HEK293 (cell line): ENCODE measurements at regions not wholly inside any gene's neighbourhood (a gene's known extent, or its start where the extent isn't known, plus 50 kb on each side); places are given as distances from the start of the nearest gene placed in this dataset.

Source experiments
- CTCF ChIA-PET: fragments of 350-600 bp; formaldehyde crosslinking; extraction: SDS; loops from one replicate; lab custom pipeline; 2021; ENCODE audit warnings: antibody characterized with exemption; lab: Yijun Ruan, JAX
- POLR2A ChIA-PET: fragments of 300-600 bp; formaldehyde crosslinking; extraction: SDS; loops from one replicate; lab custom pipeline; 2020; ENCODE audit warnings: antibody characterized with exemption, inconsistent platforms; lab: Yijun Ruan, JAX
- H3K27ac ChIP-seq: fragments of 200-500 bp; sonication (Bioruptor generic); 2 replicates; pipeline ENCODE4 v1.5.1; 2014; ENCODE audit warnings: low read depth, low read length, control low read depth, inconsistent platforms; ENCODE audit errors: extremely low read depth
- H3K36me3 ChIP-seq, 2 experiments: fragments of 200-500 bp in 1 of 2; sonication (Bioruptor generic) in 1 of 2; 1 replicate in 1 of 2; 2 replicates in 1 of 2; pipeline ENCODE4 v1.5.1; 2014 to 2017; ENCODE audit warnings: inconsistent platforms in 2 of 2, low read length in 2 of 2; ENCODE audit not compliant: control insufficient read depth in 2 of 2, insufficient read depth in 1 of 2
- H3K4me1 ChIP-seq: fragments of 200-500 bp; sonication (Bioruptor generic); 2 replicates; pipeline ENCODE4 v1.5.1; 2014; ENCODE audit warnings: mild to moderate bottlenecking, low read length, inconsistent platforms; ENCODE audit not compliant: control insufficient read depth, insufficient read depth
- H3K4me3 ChIP-seq: 2 replicates; pipeline ENCODE4 v1.5.1; 2011; ENCODE audit warnings: low read depth, mild to moderate bottlenecking, control low read depth, low read length, moderate library complexity
- H3K9me3 ChIP-seq: fragments of 200-500 bp; sonication (Bioruptor generic); 2 replicates; pipeline ENCODE4 v1.5.1; 2014; ENCODE audit warnings: low read depth, low read length, inconsistent platforms; ENCODE audit not compliant: control insufficient read depth, insufficient read depth
- GLI4 ChIP-seq: fragments of 450-650 bp; formaldehyde crosslinking; IDR thresholded peaks from 2 replicates; pipeline ENCODE4 v1.5.1; 2016; ENCODE audit warnings: missing biosample characterization, missing genetic modification characterization
- GLIS1 ChIP-seq: fragments of 450-650 bp; formaldehyde crosslinking; IDR thresholded peaks from 2 replicates; pipeline ENCODE4 v1.5.1; 2016; ENCODE audit warnings: missing biosample characterization, missing genetic modification characterization
- HOXD13 ChIP-seq: sonication (generic); formaldehyde crosslinking; IDR thresholded peaks from 2 replicates; pipeline ENCODE4 v1.8.0; 2022; ENCODE audit warnings: missing genetic modification reagents, borderline replicate concordance
- IKZF3 ChIP-seq: fragments of 450-650 bp; IDR thresholded peaks from 2 replicates; pipeline ENCODE4 v1.5.0; 2018; ENCODE audit warnings: missing biosample characterization, mild to moderate bottlenecking, missing genetic modification characterization, moderate library complexity
- KLF9 ChIP-seq: fragments of 450-650 bp; formaldehyde crosslinking; IDR thresholded peaks from 2 replicates; pipeline ENCODE4 v1.5.1; 2016; ENCODE audit warnings: missing biosample characterization, missing genetic modification characterization, low read depth
- SCRT1 ChIP-seq: fragments of 450-650 bp; formaldehyde crosslinking; IDR thresholded peaks from 2 replicates; pipeline ENCODE4 v1.5.1; 2016; ENCODE audit warnings: missing biosample characterization, missing genetic modification characterization, borderline replicate concordance
- ZNF140 ChIP-seq: fragments of 450-650 bp; formaldehyde crosslinking; IDR thresholded peaks from 2 replicates; pipeline ENCODE4 v1.5.1; 2016; ENCODE audit warnings: missing biosample characterization, missing genetic modification characterization
- ZNF146 ChIP-seq: fragments of 450-650 bp; formaldehyde crosslinking; IDR thresholded peaks from 2 replicates; pipeline ENCODE4 v1.5.1; 2016; ENCODE audit warnings: missing biosample characterization, missing genetic modification characterization
- ZNF2 ChIP-seq: fragments of 450-650 bp; formaldehyde crosslinking; IDR thresholded peaks from 2 replicates; pipeline ENCODE4 v1.5.1; 2016; ENCODE audit warnings: missing biosample characterization, missing genetic modification characterization
- ZNF239 ChIP-seq: fragments of 450-650 bp; formaldehyde crosslinking; IDR thresholded peaks from 2 replicates; pipeline ENCODE4 v1.5.1; 2016; ENCODE audit warnings: missing biosample characterization, missing genetic modification characterization
- ZNF266 ChIP-seq: fragments of 450-650 bp; formaldehyde crosslinking; IDR thresholded peaks from 2 replicates; pipeline ENCODE4 v1.5.1; 2016; ENCODE audit warnings: missing biosample characterization, missing genetic modification characterization, low read depth
- ZNF354C ChIP-seq: fragments of 450-650 bp; formaldehyde crosslinking; IDR thresholded peaks from 2 replicates; pipeline ENCODE4 v1.5.1; 2016; ENCODE audit warnings: missing biosample characterization, missing genetic modification characterization, low read depth, borderline replicate concordance
- ZNF473 ChIP-seq: fragments of 450-650 bp; formaldehyde crosslinking; IDR thresholded peaks from 2 replicates; pipeline ENCODE4 v1.5.1; 2017; ENCODE audit warnings: missing biosample characterization, missing genetic modification characterization
- ZNF544 ChIP-seq: fragments of 450-650 bp; formaldehyde crosslinking; IDR thresholded peaks from 2 replicates; pipeline ENCODE4 v1.5.0; 2017; ENCODE audit warnings: missing biosample characterization, missing genetic modification characterization
- ZNF571 ChIP-seq: fragments of 450-650 bp; formaldehyde crosslinking; IDR thresholded peaks from 2 replicates; pipeline ENCODE4 v1.5.0; 2017; ENCODE audit warnings: missing biosample characterization, missing genetic modification characterization
- ZNF658 ChIP-seq: fragments of 450-650 bp; formaldehyde crosslinking; IDR thresholded peaks from 2 replicates; pipeline ENCODE4; 2016; ENCODE audit warnings: missing biosample characterization, missing genetic modification characterization
- ZNF670 ChIP-seq: fragments of 450-650 bp; formaldehyde crosslinking; IDR thresholded peaks from 2 replicates; pipeline ENCODE4 v1.5.1; 2016; ENCODE audit warnings: missing biosample characterization, missing genetic modification characterization, low read depth
- ZNF776 ChIP-seq: fragments of 450-650 bp; formaldehyde crosslinking; IDR thresholded peaks from 2 replicates; pipeline ENCODE4 v1.5.0; 2017; ENCODE audit warnings: missing biosample characterization, missing genetic modification characterization, borderline replicate concordance
- ZNF791 ChIP-seq: fragments of 450-650 bp; formaldehyde crosslinking; IDR thresholded peaks from 2 replicates; pipeline ENCODE4 v1.5.1; 2016; ENCODE audit warnings: missing biosample characterization, missing genetic modification characterization
- TF ChIP-seq, protein P1 (sequence below): fragments of 450-650 bp; formaldehyde crosslinking; IDR thresholded peaks from 2 replicates; pipeline ENCODE4 v1.5.1; 2016; ENCODE audit warnings: missing biosample characterization, missing genetic modification characterization

GRCh38 chr3:67291287-67292252, 293.5 kb downstream of the KBTBD8 start:
- ChIA-PET CTCF (interaction anchor here (0.6 kb wide), 1 partner anchor 67 kb away, joined by 3 read pairs; no protein-coding TSS in a partner anchor), POLR2A (no interaction called here)
- TF ChIP-seq GLIS1 (tag by site-specific recombination) (peak; percentile 55), ZNF2 (tag by site-specific recombination) (no peak)
- Histone ChIP-seq H3K9me3 (no peaks in the 10 kb centered on the region), H3K36me3 (no peaks in the 10 kb centered on the region), H3K27ac (no peak overlapping the region), H3K4me3 (no peak overlapping the region), H3K4me1 (no peaks in the 10 kb centered on the region)

GRCh38 chr3:67292356-67293121, 294.4 kb downstream of the KBTBD8 start:
- no peak for TF ChIP-seq ZNF146 (tag by site-specific recombination)
- TF ChIP-seq ZNF670 (tag by site-specific recombination): no peak
- TF ChIP-seq ZNF791 (tag by site-specific recombination): no peak
- no peak for TF ChIP-seq HOXD13 (CRISPR knock-in tag)
- TF ChIP-seq ZNF658 (tag by site-specific recombination): no peak
- no peak for TF ChIP-seq ZNF239 (tag by site-specific recombination)
- TF ChIP-seq, protein P1, sequence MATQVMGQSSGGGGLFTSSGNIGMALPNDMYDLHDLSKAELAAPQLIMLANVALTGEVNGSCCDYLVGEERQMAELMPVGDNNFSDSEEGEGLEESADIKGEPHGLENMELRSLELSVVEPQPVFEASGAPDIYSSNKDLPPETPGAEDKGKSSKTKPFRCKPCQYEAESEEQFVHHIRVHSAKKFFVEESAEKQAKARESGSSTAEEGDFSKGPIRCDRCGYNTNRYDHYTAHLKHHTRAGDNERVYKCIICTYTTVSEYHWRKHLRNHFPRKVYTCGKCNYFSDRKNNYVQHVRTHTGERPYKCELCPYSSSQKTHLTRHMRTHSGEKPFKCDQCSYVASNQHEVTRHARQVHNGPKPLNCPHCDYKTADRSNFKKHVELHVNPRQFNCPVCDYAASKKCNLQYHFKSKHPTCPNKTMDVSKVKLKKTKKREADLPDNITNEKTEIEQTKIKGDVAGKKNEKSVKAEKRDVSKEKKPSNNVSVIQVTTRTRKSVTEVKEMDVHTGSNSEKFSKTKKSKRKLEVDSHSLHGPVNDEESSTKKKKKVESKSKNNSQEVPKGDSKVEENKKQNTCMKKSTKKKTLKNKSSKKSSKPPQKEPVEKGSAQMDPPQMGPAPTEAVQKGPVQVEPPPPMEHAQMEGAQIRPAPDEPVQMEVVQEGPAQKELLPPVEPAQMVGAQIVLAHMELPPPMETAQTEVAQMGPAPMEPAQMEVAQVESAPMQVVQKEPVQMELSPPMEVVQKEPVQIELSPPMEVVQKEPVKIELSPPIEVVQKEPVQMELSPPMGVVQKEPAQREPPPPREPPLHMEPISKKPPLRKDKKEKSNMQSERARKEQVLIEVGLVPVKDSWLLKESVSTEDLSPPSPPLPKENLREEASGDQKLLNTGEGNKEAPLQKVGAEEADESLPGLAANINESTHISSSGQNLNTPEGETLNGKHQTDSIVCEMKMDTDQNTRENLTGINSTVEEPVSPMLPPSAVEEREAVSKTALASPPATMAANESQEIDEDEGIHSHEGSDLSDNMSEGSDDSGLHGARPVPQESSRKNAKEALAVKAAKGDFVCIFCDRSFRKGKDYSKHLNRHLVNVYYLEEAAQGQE (tag by site-specific recombination): no peak
- TF ChIP-seq GLI4 (tag by site-specific recombination): no peak
- no peak for TF ChIP-seq ZNF776 (tag by site-specific recombination)
- TF ChIP-seq KLF9: no peak
- no peak for TF ChIP-seq ZNF544 (tag by site-specific recombination)
- no peak for TF ChIP-seq ZNF571
- TF ChIP-seq ZNF266 (tag by site-specific recombination): no peak
- no peak for TF ChIP-seq SCRT1
- no peak for TF ChIP-seq ZNF473 (tag by site-specific recombination)
- CTCF ChIA-PET: interaction anchor here (0.6 kb wide), 2 partner anchors 66 to 310 kb away, joined by 3 read pairs; no protein-coding TSS in a partner anchor
- Histone ChIP-seq H3K4me3 (no peak overlapping the region), H3K4me1 (no peaks in the 10 kb centered on the region), H3K27ac (no peak overlapping the region), H3K9me3 (no peaks in the 10 kb centered on the region), H3K36me3 (no peaks in the 10 kb centered on the region)
- POLR2A ChIA-PET: no interaction called here

- ChIA-PET CTCF (interaction anchor here (0.6 kb wide), 2 partner anchors 64 to 213 kb away, joined by 3 read pairs; no protein-coding TSS in a partner anchor), POLR2A (no interaction called here)
- no peak for TF ChIP-seq ZNF266 (tag by site-specific recombination)
- no peak for TF ChIP-seq ZNF354C (tag by site-specific recombination)
- TF ChIP-seq ZNF140 (tag by site-specific recombination): no peak
- TF ChIP-seq IKZF3 (tag by site-specific recombination): no peak
- H3K36me3 ChIP-seq: no peaks in the 10 kb centered on the region
- no peaks in the 10 kb centered on the region for H3K9me3 ChIP-seq
- no peaks in the 10 kb centered on the region for H3K4me1 ChIP-seq
- H3K27ac ChIP-seq: no peak overlapping the region
- H3K4me3 ChIP-seq: no peak overlapping the region
These were observed 296.2 kb downstream of the KBTBD8 start for GRCh38 chr3:67294341-67294740.
